HCT116 (cell line): ENCODE measurements at regions not wholly inside any gene's neighbourhood (a gene's known extent, or its start where the extent isn't known, plus 50 kb on each side); places are given as distances from the start of the nearest gene placed in this dataset.

Experiments used
- ATAC-seq: fragments of 200-7000 bp; cut with Tn5 transposase; 2 replicates; pipeline ENCODE4 v1.9.1; 2020; ENCODE audit warnings: mild to moderate bottlenecking, moderate library complexity
- BruUV-seq: library from RNA; stranded (reverse); fragments of 400-500 nt; replicated peaks from 2 replicates; lab custom pipeline; 2021; lab: Mats Ljungman, UMichigan
- CTCF ChIA-PET: fragments of 300-600 bp; sonication (Branson Sonifier 250); formaldehyde crosslinking; loops from one replicate; lab custom pipeline; 2021; ENCODE audit warnings: antibody characterized with exemption; lab: Charles Lee
- POLR2A ChIA-PET: fragments of 300-600, 350-600 bp; sonication (Branson Sonifier 250); formaldehyde crosslinking; loops from one replicate; lab custom pipeline; 2021; ENCODE audit warnings: antibody characterized with exemption; lab: Charles Lee
- RAD21 ChIA-PET, 2 experiments: fragments of 300-600 bp; sonication (Branson Sonifier 250); formaldehyde crosslinking; loops; one replicate each; lab custom pipeline; 2023; ENCODE audit warnings: low total read pairs in 2 of 2; ENCODE audit not compliant: uncharacterized antibody in 2 of 2, unreplicated experiment in 2 of 2, low non-redundant PET in 1 of 2; lab: Charles Lee
- DNase-seq: peaks from one replicate; pipeline ENCODE4 v3.0.0-alpha.2; 2010; ENCODE audit warnings: low read depth, low spot score
- H2AFZ ChIP-seq: fragments of 200-600 bp; shearing (Covaris generic), sonication (generic); 2 replicates; pipeline ENCODE4 v1.6.1; 2017; ENCODE audit warnings: low read depth, mixed run types, mixed read lengths, antibody characterized with exemption, low read length; ENCODE audit not compliant: poor library complexity, severe bottlenecking
- H3K27ac ChIP-seq: 2 replicates; pipeline ENCODE4 v1.5.1; 2012; ENCODE audit warnings: low read depth, low read length
- H3K27me3 ChIP-seq: fragments of 200-600 bp; sonication (generic); 2 replicates; pipeline ENCODE4 v1.6.1; 2016; ENCODE audit warnings: mixed run types, low read length, mixed read lengths; ENCODE audit not compliant: insufficient read depth
- H3K36me3 ChIP-seq, 2 experiments: fragments of 200-500 bp in 1 of 2; fragments of 200-600 bp in 1 of 2; sonication (Bioruptor generic) in 1 of 2; sonication (generic) in 1 of 2; 2 replicates each; pipeline versions ENCODE4 v1.5.1 to v1.6.1; 2014 to 2016; ENCODE audit warnings: low read length in 2 of 2, inconsistent platforms in 1 of 2, mixed read lengths in 1 of 2, mixed run types in 1 of 2; ENCODE audit not compliant: insufficient read depth in 2 of 2, control insufficient read depth in 1 of 2
- H3K4me1 ChIP-seq, 2 experiments: fragments of 200-600 bp in 1 of 2; sonication (generic) in 1 of 2; 2 replicates each; pipeline versions ENCODE4 v1.5.1 to v1.6.1; 2012 to 2017; ENCODE audit warnings: low read length in 2 of 2, inconsistent platforms in 1 of 2, mild to moderate bottlenecking in 1 of 2, mixed read lengths in 1 of 2, mixed run types in 1 of 2, moderate library complexity in 1 of 2; ENCODE audit not compliant: insufficient read depth in 2 of 2, control insufficient read depth in 1 of 2
- H3K4me2 ChIP-seq: fragments of 200-600 bp; sonication (generic); 2 replicates; pipeline ENCODE4 v1.6.1; 2017; ENCODE audit warnings: mixed run types, low read length, mixed read lengths
- H3K4me3 ChIP-seq, 2 experiments: fragments of 200-600 bp in 1 of 2; sonication (generic) in 1 of 2; replicated peaks in 1 of 2; 2 replicates each; pipeline ENCODE4 v1.5.1; 2011 to 2016; ENCODE audit warnings: low read length in 2 of 2, control low read depth in 1 of 2, low read depth in 1 of 2, mild to moderate bottlenecking in 1 of 2, mixed read lengths in 1 of 2, mixed run types in 1 of 2
- H3K79me2 ChIP-seq: fragments of 200-600 bp; sonication (generic); 2 replicates; pipeline ENCODE4 v1.6.1; 2017; ENCODE audit warnings: mild to moderate bottlenecking, mixed run types, low read length, moderate library complexity, mixed read lengths; ENCODE audit not compliant: insufficient read depth
- H3K9ac ChIP-seq: fragments of 200-600 bp; sonication (generic); 2 replicates; pipeline ENCODE4 v1.6.1; 2016; ENCODE audit warnings: low read length, mixed read lengths
- H3K9me2 ChIP-seq: fragments of 200-600 bp; sonication (generic), shearing (Covaris generic); 2 replicates; pipeline ENCODE4 v1.6.1; 2017; ENCODE audit warnings: mixed run types, mild to moderate bottlenecking, moderate library complexity; ENCODE audit not compliant: insufficient read depth
- H3K9me3 ChIP-seq, 2 experiments: fragments of 200-500 bp in 1 of 2; fragments of 200-600 bp in 1 of 2; sonication (Bioruptor generic) in 1 of 2; sonication (generic) in 1 of 2; 2 replicates each; pipeline ENCODE4 v1.6.1; 2014 to 2017; ENCODE audit warnings: low read length in 2 of 2, mixed read lengths in 2 of 2, inconsistent platforms in 1 of 2, low read depth in 1 of 2, mild to moderate bottlenecking in 1 of 2, mixed run types in 1 of 2, moderate library complexity in 1 of 2; ENCODE audit not compliant: control insufficient read depth in 1 of 2, insufficient read depth in 1 of 2
- H4K20me1 ChIP-seq: fragments of 200-600 bp; sonication (generic), shearing (Covaris generic); 2 replicates; pipeline ENCODE4 v1.6.1; 2017; ENCODE audit warnings: mixed run types, mild to moderate bottlenecking, moderate library complexity; ENCODE audit not compliant: insufficient read depth
- CEBPB ChIP-seq: IDR thresholded peaks from 2 replicates; pipeline ENCODE4 v1.6.1; 2012; ENCODE audit warnings: low read depth
- CTCF ChIP-seq, 3 experiments: fragments of 200-600 bp in 1 of 3; sonication (generic) in 1 of 3; IDR thresholded peaks in 2 of 3; conservative IDR thresholded peaks in 1 of 3; 2 replicates each; pipeline ENCODE4 v1.5.1; 2012 to 2017; ENCODE audit warnings: low read depth in 2 of 3, low read length in 2 of 3, antibody characterized with exemption in 1 of 3, borderline replicate concordance in 1 of 3, control low read depth in 1 of 3, mild to moderate bottlenecking in 1 of 3, mixed read lengths in 1 of 3, mixed run types in 1 of 3, moderate library complexity in 1 of 3; ENCODE audit not compliant: insufficient read depth in 1 of 3
- EGR1 ChIP-seq: IDR thresholded peaks from 2 replicates; pipeline ENCODE4 v1.6.1; 2012; ENCODE audit warnings: low read depth
- JUND ChIP-seq: IDR thresholded peaks from 2 replicates; pipeline ENCODE4 v1.6.1; 2012
- POLR2A ChIP-seq: IDR thresholded peaks from 2 replicates; pipeline ENCODE4 v1.7.0; 2011; ENCODE audit warnings: borderline replicate concordance; ENCODE audit not compliant: insufficient read depth, insufficient read length; ENCODE audit errors: extremely low read depth
- POLR2AphosphoS5 ChIP-seq: IDR thresholded peaks from 2 replicates; pipeline ENCODE4 v1.6.1; 2011; ENCODE audit warnings: mild to moderate bottlenecking, low read depth, low read length, moderate library complexity
- TCF7L2 ChIP-seq: IDR thresholded peaks from 2 replicates; pipeline ENCODE4 v1.7.0; 2011; ENCODE audit warnings: borderline replicate concordance, inconsistent platforms; ENCODE audit not compliant: insufficient read depth, insufficient read length; ENCODE audit errors: extremely low read depth
- YY1 ChIP-seq: IDR thresholded peaks from 2 replicates; pipeline ENCODE4 v1.6.1; 2011; ENCODE audit warnings: low read length, low read depth, moderate library complexity, mild to moderate bottlenecking; ENCODE audit not compliant: insufficient replicate concordance; ENCODE audit errors: extremely low read depth
- ZBTB33 ChIP-seq: IDR thresholded peaks from 2 replicates; pipeline ENCODE4 v1.6.1; 2011; ENCODE audit warnings: mild to moderate bottlenecking, low read length, moderate library complexity; ENCODE audit not compliant: insufficient replicate concordance; ENCODE audit errors: extremely low read depth
- ZFX ChIP-seq: fragments of 450-650 bp; IDR thresholded peaks from 2 replicates; pipeline ENCODE4 v1.6.1; 2017
- ZNF274 ChIP-seq: fragments of 200-500 bp; sonication (Bioruptor generic); IDR thresholded peaks from 2 replicates; pipeline ENCODE4 v1.6.1; 2014; ENCODE audit warnings: mild to moderate bottlenecking, low read depth, low read length, inconsistent platforms
- intact Hi-C: fragments of 100-400 bp; cut with micrococcal nuclease; formaldehyde crosslinking; loops from 2 replicates; pipeline ENCODE4 v1.10.0; 2022
- TF ChIP-seq, protein P1 (sequence below): IDR thresholded peaks from 2 replicates; pipeline ENCODE4 v1.6.1; 2012; ENCODE audit warnings: low read depth
- TF ChIP-seq, protein P2 (sequence below): IDR thresholded peaks from 2 replicates; pipeline ENCODE4 v1.6.1; 2012

- Histone ChIP-seq H3K4me1 (no peaks in the 10 kb centered on the region), H3K27ac (no peak overlapping the region), H3K79me2 (no peaks in the 10 kb centered on the region), H3K4me2 (no peak overlapping the region), H4K20me1 (no peaks in the 10 kb centered on the region), H3K36me3 (no peaks in the 10 kb centered on the region), H3K9me3 (no peaks in the 10 kb centered on the region), H2AFZ (no peak overlapping the region), H3K4me3 (no peak overlapping the region), H3K27me3 (no peaks in the 10 kb centered on the region), H3K9ac (no peak overlapping the region), H3K9me2 (no peaks in the 10 kb centered on the region)
- ChIA-PET CTCF (interaction anchor here (1.8 kb wide), 1 partner anchor 15 kb away, joined by 6 read pairs; no protein-coding TSS in a partner anchor), POLR2A (no interaction called here), RAD21 (no interaction called here)
- intact Hi-C loops, result no loop called here
- no peak for DNase-seq
- ATAC-seq, result no peak
- TF ChIP-seq CTCF (IDR thresholded peaks at IDR 0.05 in 2 of 3, conservative IDR thresholded peaks at IDR 0.05 in 1 of 3; ENCODE audit: borderline replicate concordance in 1 of 3, insufficient read depth in 1 of 3, low read depth in 2 of 3, low read length in 2 of 3) (no peak), JUND (no peak), POLR2A (no peak), EGR1 (no peak), TCF7L2 (no peak), ZFX (no peak), ZNF274 (no peak), ZBTB33 (no peak), CEBPB (no peak), POLR2AphosphoS5 (no peak), YY1 (no peak)
- TF ChIP-seq, protein P1, sequence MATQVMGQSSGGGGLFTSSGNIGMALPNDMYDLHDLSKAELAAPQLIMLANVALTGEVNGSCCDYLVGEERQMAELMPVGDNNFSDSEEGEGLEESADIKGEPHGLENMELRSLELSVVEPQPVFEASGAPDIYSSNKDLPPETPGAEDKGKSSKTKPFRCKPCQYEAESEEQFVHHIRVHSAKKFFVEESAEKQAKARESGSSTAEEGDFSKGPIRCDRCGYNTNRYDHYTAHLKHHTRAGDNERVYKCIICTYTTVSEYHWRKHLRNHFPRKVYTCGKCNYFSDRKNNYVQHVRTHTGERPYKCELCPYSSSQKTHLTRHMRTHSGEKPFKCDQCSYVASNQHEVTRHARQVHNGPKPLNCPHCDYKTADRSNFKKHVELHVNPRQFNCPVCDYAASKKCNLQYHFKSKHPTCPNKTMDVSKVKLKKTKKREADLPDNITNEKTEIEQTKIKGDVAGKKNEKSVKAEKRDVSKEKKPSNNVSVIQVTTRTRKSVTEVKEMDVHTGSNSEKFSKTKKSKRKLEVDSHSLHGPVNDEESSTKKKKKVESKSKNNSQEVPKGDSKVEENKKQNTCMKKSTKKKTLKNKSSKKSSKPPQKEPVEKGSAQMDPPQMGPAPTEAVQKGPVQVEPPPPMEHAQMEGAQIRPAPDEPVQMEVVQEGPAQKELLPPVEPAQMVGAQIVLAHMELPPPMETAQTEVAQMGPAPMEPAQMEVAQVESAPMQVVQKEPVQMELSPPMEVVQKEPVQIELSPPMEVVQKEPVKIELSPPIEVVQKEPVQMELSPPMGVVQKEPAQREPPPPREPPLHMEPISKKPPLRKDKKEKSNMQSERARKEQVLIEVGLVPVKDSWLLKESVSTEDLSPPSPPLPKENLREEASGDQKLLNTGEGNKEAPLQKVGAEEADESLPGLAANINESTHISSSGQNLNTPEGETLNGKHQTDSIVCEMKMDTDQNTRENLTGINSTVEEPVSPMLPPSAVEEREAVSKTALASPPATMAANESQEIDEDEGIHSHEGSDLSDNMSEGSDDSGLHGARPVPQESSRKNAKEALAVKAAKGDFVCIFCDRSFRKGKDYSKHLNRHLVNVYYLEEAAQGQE, result no peak
- TF ChIP-seq, protein P2, sequence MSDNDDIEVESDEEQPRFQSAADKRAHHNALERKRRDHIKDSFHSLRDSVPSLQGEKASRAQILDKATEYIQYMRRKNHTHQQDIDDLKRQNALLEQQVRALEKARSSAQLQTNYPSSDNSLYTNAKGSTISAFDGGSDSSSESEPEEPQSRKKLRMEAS, result no peak
- BruUV-seq, result no TSS peak
Observed at GRCh38 chr1:87938631-87939030, 610.0 kb downstream of the LMO4 start.
